HepG2 (cell line): ENCODE measurements at regions not wholly inside any gene's neighbourhood (a gene's known extent, or its start where the extent isn't known, plus 50 kb on each side); places are given as distances from the start of the nearest gene placed in this dataset.

Source experiments
- ATAC-seq: fragments of 200-7000 bp; cut with Tn5 transposase; 3 replicates; pipeline ENCODE4 v1.9.1; 2020; ENCODE audit warnings: mild to moderate bottlenecking, moderate library complexity
- BruUV-seq: library from RNA; stranded (reverse); fragments of 400-500 nt; replicated peaks from 2 replicates; lab custom pipeline; 2021; lab: Mats Ljungman, UMichigan
- CTCF ChIA-PET: fragments of 300-600 bp; formaldehyde crosslinking; extraction: SDS; loops from one replicate; lab custom pipeline; 2021; ENCODE audit warnings: low total read pairs, inconsistent platforms, low intra/inter-chr PET ratio; lab: Yijun Ruan, JAX
- POLR2A ChIA-PET: fragments of 350-600 bp; sonication (Branson Sonifier 250); formaldehyde crosslinking; loops from one replicate; lab custom pipeline; 2020; ENCODE audit warnings: antibody characterized with exemption, inconsistent platforms; lab: Yijun Ruan, JAX
- DNase-seq: peaks from one replicate; pipeline ENCODE4 v3.0.0-alpha.2; 2015; ENCODE audit warnings: low spot score
- FAIRE-seq: peaks from 3 replicates; lab custom pipeline; 2011; peaks lifted over from hg19 to GRCh38; lab: Jason Lieb, UNC
- H2AFZ ChIP-seq: one replicate; pipeline ENCODE4 v1.6.1; 2011; ENCODE audit warnings: low read length, inconsistent platforms
- H3K27ac ChIP-seq: fragments of 300-600 bp; 3 replicates; pipeline ENCODE4 v1.8.0; 2011; ENCODE audit warnings: mixed run types, mild to moderate bottlenecking, mixed read lengths, low read length, inconsistent platforms; ENCODE audit not compliant: insufficient read depth; ENCODE audit errors: extremely low read length
- H3K27me3 ChIP-seq, 2 experiments: fragments of 200-600 bp in 1 of 2; 2 replicates in 1 of 2; 3 replicates in 1 of 2; pipeline versions ENCODE4 v1.6.0 to v1.8.0; 2011; ENCODE audit warnings: low read length in 2 of 2, mild to moderate bottlenecking in 2 of 2, moderate library complexity in 2 of 2, inconsistent platforms in 1 of 2; ENCODE audit not compliant: insufficient read depth in 2 of 2, control insufficient read depth in 1 of 2
- H3K36me3 ChIP-seq, 2 experiments: fragments of 200-600 bp in 1 of 2; replicated peaks in 1 of 2; 2 replicates in 1 of 2; 3 replicates in 1 of 2; pipeline versions ENCODE4 v1.5.1 to v1.8.0; 2011; ENCODE audit warnings: low read length in 2 of 2, inconsistent platforms in 1 of 2; ENCODE audit not compliant: insufficient read depth in 2 of 2, control insufficient read depth in 1 of 2
- H3K4me1 ChIP-seq: 2 replicates; pipeline ENCODE4 v1.5.1; 2012; ENCODE audit warnings: low read length, inconsistent platforms; ENCODE audit not compliant: insufficient read depth
- H3K4me2 ChIP-seq: 2 replicates; pipeline ENCODE4 v1.6.0; 2011; ENCODE audit warnings: low read depth, low read length, inconsistent platforms
- H3K4me3 ChIP-seq, 3 experiments: fragments of 200-600 bp in 1 of 3; sonication (generic), shearing (Covaris generic) in 1 of 3; replicated peaks in 1 of 3; 2 replicates each; pipeline ENCODE4 v1.5.1; 2011 to 2016; ENCODE audit warnings: low read length in 3 of 3, inconsistent platforms in 2 of 3, low read depth in 2 of 3, mild to moderate bottlenecking in 2 of 3, control low read depth in 1 of 3, mixed read lengths in 1 of 3; ENCODE audit not compliant: insufficient read depth in 1 of 3
- H3K79me2 ChIP-seq: one replicate; pipeline ENCODE4 v1.6.1; 2011; ENCODE audit warnings: low read length, inconsistent platforms; ENCODE audit not compliant: insufficient read depth
- H3K9ac ChIP-seq: 2 replicates; pipeline ENCODE4 v1.6.0; 2011; ENCODE audit warnings: mild to moderate bottlenecking, low read depth, low read length, inconsistent platforms; ENCODE audit not compliant: insufficient read depth
- H3K9me3 ChIP-seq: 2 replicates; pipeline ENCODE4 v1.5.1; 2012; ENCODE audit warnings: mild to moderate bottlenecking, low read length
- H4K20me1 ChIP-seq: 2 replicates; pipeline ENCODE4 v1.6.0; 2011; ENCODE audit warnings: inconsistent platforms, mild to moderate bottlenecking, low read length, moderate library complexity; ENCODE audit not compliant: insufficient read depth
- CENPT ChIP-seq: sonication (generic); formaldehyde crosslinking; IDR thresholded peaks from 2 replicates; pipeline ENCODE4 v1.8.0; 2022; ENCODE audit warnings: low read depth, mild to moderate bottlenecking, moderate library complexity, missing genetic modification reagents
- GATA4 ChIP-seq: sonication (generic); IDR thresholded peaks from 2 replicates; pipeline ENCODE4 v1.6.1; 2016; ENCODE audit warnings: antibody characterized with exemption, low read depth, borderline replicate concordance
- KLF13 ChIP-seq: sonication (generic); formaldehyde crosslinking; IDR thresholded peaks from 2 replicates; pipeline ENCODE4 v1.4.0; 2020; ENCODE audit warnings: mild to moderate bottlenecking, missing genetic modification reagents
- MTF1 ChIP-seq: sonication (generic); formaldehyde crosslinking; IDR thresholded peaks from 2 replicates; pipeline ENCODE4 v1.5.0; 2020; ENCODE audit warnings: missing genetic modification reagents
- PLSCR1 ChIP-seq: sonication (generic); formaldehyde crosslinking; IDR thresholded peaks from 2 replicates; pipeline ENCODE4 v1.5.0; 2020; ENCODE audit warnings: missing genetic modification reagents, mild to moderate bottlenecking, borderline replicate concordance
- TMF1 ChIP-seq: sonication (generic); formaldehyde crosslinking; IDR thresholded peaks from 2 replicates; pipeline ENCODE4 v1.8.1; 2022; ENCODE audit warnings: low read depth, missing genetic modification reagents
- ZBTB2 ChIP-seq: sonication (generic); formaldehyde crosslinking; IDR thresholded peaks from 2 replicates; pipeline ENCODE4 v1.8.0; 2022; ENCODE audit warnings: low read depth, missing genetic modification reagents
- ZIK1 ChIP-seq: sonication (generic); formaldehyde crosslinking; IDR thresholded peaks from 2 replicates; pipeline ENCODE4 v1.5.0; 2020; ENCODE audit warnings: mild to moderate bottlenecking, low read depth, missing genetic modification reagents, borderline replicate concordance
- ZNF335 ChIP-seq: sonication (generic); formaldehyde crosslinking; IDR thresholded peaks from 2 replicates; pipeline ENCODE4 v1.4.0; 2020; ENCODE audit warnings: missing genetic modification reagents
- ZNF563 ChIP-seq: sonication (generic); formaldehyde crosslinking; IDR thresholded peaks from 2 replicates; pipeline ENCODE4 v1.8.0; 2022; ENCODE audit warnings: mild to moderate bottlenecking, moderate library complexity, missing genetic modification reagents
- ZNF652 ChIP-seq: IDR thresholded peaks from 2 replicates; pipeline ENCODE4 v1.6.1; 2016; ENCODE audit warnings: low read depth, borderline replicate concordance
- ZNF660 ChIP-seq: sonication (generic); formaldehyde crosslinking; IDR thresholded peaks from 2 replicates; pipeline ENCODE4 v1.5.1; 2020; ENCODE audit warnings: mild to moderate bottlenecking, low read depth, missing genetic modification reagents, borderline replicate concordance
- ZNF710 ChIP-seq: sonication (generic); formaldehyde crosslinking; IDR thresholded peaks from 2 replicates; pipeline ENCODE4 v1.5.0; 2020; ENCODE audit warnings: mild to moderate bottlenecking, missing genetic modification reagents, borderline replicate concordance
- ZNF776 ChIP-seq: sonication (generic); formaldehyde crosslinking; IDR thresholded peaks from 2 replicates; pipeline ENCODE4 v1.4.0; 2020; ENCODE audit warnings: mild to moderate bottlenecking, missing genetic modification reagents
- ZNF781 ChIP-seq: sonication (generic); formaldehyde crosslinking; IDR thresholded peaks from 2 replicates; pipeline ENCODE4 v1.5.1; 2020; ENCODE audit warnings: borderline replicate concordance, mild to moderate bottlenecking, missing genetic modification reagents; ENCODE audit errors: not compliant biosample characterization
- ZNF790 ChIP-seq: sonication (generic); formaldehyde crosslinking; IDR thresholded peaks from 2 replicates; pipeline ENCODE4 v1.8.0; 2022; ENCODE audit warnings: missing genetic modification reagents, mild to moderate bottlenecking, borderline replicate concordance
- WGBS: methylation state at CpG from one replicate; pipeline ENCODE4 v1.1.6; 2017; ENCODE audit warnings: low lambda C conversion rate; 5-methylcytosine and 5-hydroxymethylcytosine counted together
- in situ Hi-C: cut with HindIII; loops from 2 replicates; pipeline ENCODE4 v1.10.0; 2017; ENCODE audit warnings: low pct_unique_long_range_greater_than_20kb; ENCODE audit not compliant: extremely low pct_ligation_motif_present
- intact Hi-C: fragments of 100-400 bp; cut with micrococcal nuclease; formaldehyde crosslinking; loops from one replicate; pipeline ENCODE4 v1.10.0; 2022; ENCODE audit not compliant: unreplicated experiment

- no peak overlapping the region for H3K4me3 ChIP-seq
- intact Hi-C loops = no loop called here
- H3K4me1 ChIP-seq = no peaks in the 10 kb centered on the region
- H3K27ac ChIP-seq = no peak overlapping the region
- no peaks in the 10 kb centered on the region for H4K20me1 ChIP-seq
- no peak overlapping the region for H3K9ac ChIP-seq
- no peaks in the 10 kb centered on the region for H3K79me2 ChIP-seq
- CTCF ChIA-PET = no interaction called here
- BruUV-seq = no TSS peak
- no peaks in the 10 kb centered on the region for H3K36me3 ChIP-seq
- in situ Hi-C loops = no loop called here
- no peak overlapping the region for H3K4me2 ChIP-seq
- 0% methylated on average over 1 of the region's 1 CpG for WGBS
- FAIRE-seq = no peak
- H3K27me3 ChIP-seq = peaks cover 1 to 39% of the 10 kb centered on the region in 2 experiments; a peak in 2 of 5 replicates
- TF ChIP-seq ZNF335 (CRISPR knock-in tag) (no peak), ZIK1 (no peak), ZNF776 (no peak), KLF13 (CRISPR knock-in tag) (no peak), ZNF563 (CRISPR knock-in tag) (no peak), TMF1 (CRISPR knock-in tag) (no peak)
- no peaks in the 10 kb centered on the region for H3K9me3 ChIP-seq
- POLR2A ChIA-PET = no interaction called here
- ATAC-seq = no peak
- H2AFZ ChIP-seq = no peak overlapping the region
- DNase-seq = no peak
Measured at GRCh38 chr5:77861576-77861975, 85.4 kb upstream of the TBCA start.

GRCh38 chr5:77859306-77859705 is 83.2 kb upstream of the TBCA start:
- POLR2A ChIA-PET = no interaction called here
- BruUV-seq = no TSS peak
- no peak overlapping the region for H2AFZ ChIP-seq
- H3K4me2 ChIP-seq = no peak overlapping the region
- no peaks in the 10 kb centered on the region for H3K4me1 ChIP-seq
- intact Hi-C loops (no loop called here), in situ Hi-C loops (no loop called here)
- DNase-seq (no peak), ATAC-seq (no peak), FAIRE-seq (no peak)
- 10% methylated on average over 1 of the region's 1 CpG for WGBS
- H3K9me3 ChIP-seq = no peaks in the 10 kb centered on the region
- peaks cover 1 to 24% of the 10 kb centered on the region in 2 experiments; a peak in 1 of 5 replicates for H3K27me3 ChIP-seq
- no peaks in the 10 kb centered on the region for H4K20me1 ChIP-seq
- no peak overlapping the region for H3K9ac ChIP-seq
- no peaks in the 10 kb centered on the region for H3K36me3 ChIP-seq
- CTCF ChIA-PET = no interaction called here
- H3K27ac ChIP-seq = no peak overlapping the region
- no peaks in the 10 kb centered on the region for H3K79me2 ChIP-seq
- no peak overlapping the region for H3K4me3 ChIP-seq
- TF ChIP-seq ZNF781 (CRISPR knock-in tag) (no peak), MTF1 (no peak), ZBTB2 (no peak), ZNF790 (no peak), CENPT (CRISPR knock-in tag) (no peak), ZNF652 (no peak), ZNF710 (CRISPR knock-in tag) (no peak), ZNF660 (CRISPR knock-in tag) (no peak), PLSCR1 (no peak), GATA4 (no peak)
